ENCODE measurements at regions not wholly inside any gene's neighbourhood (a gene's known extent, or its start where the extent isn't known, plus 50 kb on each side); places are given as distances from the start of the nearest gene placed in this dataset.

DNA sequence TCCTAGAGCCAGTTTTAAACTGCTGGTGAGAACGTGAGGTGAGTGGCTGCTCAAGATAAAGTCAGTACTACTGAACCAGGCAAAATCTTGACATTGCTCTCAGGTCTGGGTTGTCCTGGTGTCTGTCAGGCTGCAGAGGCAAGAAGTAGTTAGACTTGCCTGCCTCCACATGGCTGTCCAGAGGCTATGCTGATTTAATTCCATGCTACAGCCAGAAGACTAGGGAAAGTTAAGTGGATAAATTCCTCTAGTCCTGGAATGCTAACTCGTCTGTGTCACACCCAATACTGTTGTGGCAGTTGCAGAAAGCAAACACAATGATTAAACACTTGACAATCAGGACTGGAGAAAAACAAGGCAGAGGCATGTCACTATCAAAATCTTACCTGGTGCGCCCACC, 118.9 kb downstream of the ACER2 start:
- H3K4me3 ChIP-seq (ENCODE audit: low read length), result no peak overlapping the region
- TF ChIP-seq ZNF274 (IDR thresholded peaks at IDR 0.05; ENCODE audit: low read depth, low read length), result no peak

DNA sequence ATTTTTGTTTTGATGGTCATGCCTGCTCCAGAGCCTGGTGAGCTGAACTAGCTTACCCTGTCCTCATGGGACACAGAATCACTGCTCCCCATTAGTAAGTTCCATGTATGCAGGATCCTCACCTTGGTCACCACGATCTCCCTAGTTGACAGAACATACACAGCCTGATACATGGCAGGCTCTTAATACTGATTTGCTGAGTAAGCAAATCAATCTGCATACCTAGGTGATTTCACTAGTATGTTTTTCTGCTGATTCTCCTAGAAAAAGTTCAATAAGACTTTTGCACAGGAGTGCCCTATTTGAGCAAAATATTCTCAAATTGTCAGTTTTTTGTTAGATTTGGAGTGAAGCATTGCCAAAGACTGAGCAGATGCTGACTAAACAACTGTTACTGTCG, 113.7 kb downstream of the ACER2 start:
- H3K4me3 ChIP-seq (ENCODE audit: low read length), result no peak overlapping the region
- TF ChIP-seq ZNF274 (IDR thresholded peaks at IDR 0.05; ENCODE audit: low read depth, low read length), result no peak

- no peak for TF ChIP-seq ZNF274 (IDR thresholded peaks at IDR 0.05; ENCODE audit: low read depth, low read length)
- H3K4me3 ChIP-seq (ENCODE audit: low read length), result no peak overlapping the region
These were observed 112.4 kb downstream of the ACER2 start for GRCh38 chr9:19521205-19521604.

- no peak overlapping the region for H3K4me3 ChIP-seq (ENCODE audit: low read length)
- TF ChIP-seq ZNF274 (IDR thresholded peaks at IDR 0.05; ENCODE audit: low read depth, low read length), result no peak
These were observed 108.6 kb downstream of the ACER2 start for GRCh38 chr9:19517202-19517942.

DNA sequence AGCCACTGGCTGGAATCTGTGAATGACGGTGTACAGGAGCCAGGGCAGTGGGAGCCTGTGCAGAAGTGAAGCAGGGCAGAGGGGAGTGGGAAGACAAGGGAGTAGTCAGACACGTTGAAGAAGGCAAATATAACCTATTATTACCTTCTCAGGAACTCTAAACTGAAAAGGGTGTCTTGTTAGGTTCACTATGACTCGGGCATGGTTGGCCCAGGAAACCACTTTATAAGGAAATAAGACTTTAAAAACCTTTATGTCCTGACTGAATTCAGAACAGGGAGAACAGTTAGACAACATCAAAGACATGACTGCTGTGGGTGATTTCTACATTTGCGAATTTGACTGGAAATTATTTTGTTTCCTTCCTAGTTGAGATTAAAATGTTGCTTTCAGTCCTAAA, 107.5 kb downstream of the ACER2 start:
- TF ChIP-seq ZNF274 (IDR thresholded peaks at IDR 0.05; ENCODE audit: low read depth, low read length), result no peak
- no peak overlapping the region for H3K4me3 ChIP-seq (ENCODE audit: low read length)

GRCh38 chr9:19513671-19514275, 105.0 kb downstream of the ACER2 start:
- no peak for TF ChIP-seq ZNF274 (IDR thresholded peaks at IDR 0.05; ENCODE audit: low read depth, low read length)
- H3K4me3 ChIP-seq (ENCODE audit: low read length), result no peak overlapping the region

DNA sequence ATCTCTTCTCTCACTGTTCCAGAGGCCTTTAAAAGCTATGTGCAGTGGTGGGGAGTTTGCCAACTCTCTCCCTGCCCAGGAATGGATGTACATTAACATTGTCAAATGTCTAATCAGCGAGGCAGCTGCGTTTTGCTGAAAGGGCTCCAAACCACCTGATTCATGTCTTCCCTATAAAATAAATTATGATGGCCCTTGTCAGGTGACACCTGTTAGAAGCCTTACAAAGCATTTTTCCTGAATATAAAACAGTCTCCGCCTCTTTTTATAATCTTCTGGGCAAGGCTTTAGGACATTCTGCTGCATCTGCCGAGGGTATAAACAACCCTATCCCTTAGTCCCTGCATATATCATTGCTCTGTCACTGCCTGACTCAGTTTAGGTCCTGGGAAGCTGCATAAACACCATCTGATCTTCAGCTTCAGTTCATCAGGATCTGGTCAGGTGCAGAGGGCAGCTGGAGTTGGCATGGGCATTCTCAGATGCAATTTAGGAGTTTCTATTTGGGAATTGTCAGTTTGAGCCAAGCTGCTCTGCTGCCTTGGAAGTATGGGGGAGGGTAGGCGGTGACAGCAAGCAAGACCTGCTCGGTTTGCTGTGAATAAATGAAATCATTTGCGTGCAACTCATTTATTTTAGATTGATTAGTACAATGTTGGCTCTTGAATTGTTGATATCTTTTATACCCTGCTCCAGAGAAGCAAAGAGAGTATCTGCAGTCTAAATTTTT, 103.5 kb downstream of the ACER2 start:
- no peak for TF ChIP-seq ZNF274 (IDR thresholded peaks at IDR 0.05; ENCODE audit: low read depth, low read length)
- H3K4me3 ChIP-seq (ENCODE audit: low read length), result no peak overlapping the region

- no peak for TF ChIP-seq ZNF274 (IDR thresholded peaks at IDR 0.05; ENCODE audit: low read depth, low read length)
- no peak overlapping the region for H3K4me3 ChIP-seq (ENCODE audit: low read length)
These were observed 102.9 kb downstream of the ACER2 start for GRCh38 chr9:19511694-19512093.

- no peak overlapping the region for H3K4me3 ChIP-seq (ENCODE audit: low read length)
- TF ChIP-seq ZNF274 (IDR thresholded peaks at IDR 0.05; ENCODE audit: low read depth, low read length), result no peak
These were observed 102.1 kb downstream of the ACER2 start for GRCh38 chr9:19510907-19511306.
